HEK293 (cell line): ENCODE measurements at regions not wholly inside any gene's neighbourhood (a gene's known extent, or its start where the extent isn't known, plus 50 kb on each side); places are given as distances from the start of the nearest gene placed in this dataset.

ENCODE experiments used
- CTCF ChIA-PET: fragments of 350-600 bp; formaldehyde crosslinking; extraction: SDS; loops from one replicate; lab custom pipeline; 2021; ENCODE audit warnings: antibody characterized with exemption; lab: Yijun Ruan, JAX
- POLR2A ChIA-PET: fragments of 300-600 bp; formaldehyde crosslinking; extraction: SDS; loops from one replicate; lab custom pipeline; 2020; ENCODE audit warnings: antibody characterized with exemption, inconsistent platforms; lab: Yijun Ruan, JAX
- H3K27ac ChIP-seq: fragments of 200-500 bp; sonication (Bioruptor generic); 2 replicates; pipeline ENCODE4 v1.5.1; 2014; ENCODE audit warnings: low read depth, low read length, control low read depth, inconsistent platforms; ENCODE audit errors: extremely low read depth
- H3K36me3 ChIP-seq, 2 experiments: fragments of 200-500 bp in 1 of 2; sonication (Bioruptor generic) in 1 of 2; 1 replicate in 1 of 2; 2 replicates in 1 of 2; pipeline ENCODE4 v1.5.1; 2014 to 2017; ENCODE audit warnings: inconsistent platforms in 2 of 2, low read length in 2 of 2; ENCODE audit not compliant: control insufficient read depth in 2 of 2, insufficient read depth in 1 of 2
- H3K4me1 ChIP-seq: fragments of 200-500 bp; sonication (Bioruptor generic); 2 replicates; pipeline ENCODE4 v1.5.1; 2014; ENCODE audit warnings: mild to moderate bottlenecking, low read length, inconsistent platforms; ENCODE audit not compliant: control insufficient read depth, insufficient read depth
- H3K4me3 ChIP-seq: 2 replicates; pipeline ENCODE4 v1.5.1; 2011; ENCODE audit warnings: low read depth, mild to moderate bottlenecking, control low read depth, low read length, moderate library complexity
- H3K9me3 ChIP-seq: fragments of 200-500 bp; sonication (Bioruptor generic); 2 replicates; pipeline ENCODE4 v1.5.1; 2014; ENCODE audit warnings: low read depth, low read length, inconsistent platforms; ENCODE audit not compliant: control insufficient read depth, insufficient read depth
- BCL6B ChIP-seq: fragments of 450-650 bp; formaldehyde crosslinking; IDR thresholded peaks from 2 replicates; pipeline ENCODE4 v1.5.1; 2017; ENCODE audit warnings: missing biosample characterization, missing genetic modification characterization
- OVOL3 ChIP-seq: fragments of 450-650 bp; formaldehyde crosslinking; IDR thresholded peaks from 2 replicates; pipeline ENCODE4 v1.5.1; 2016; ENCODE audit warnings: missing biosample characterization, missing genetic modification characterization
- TRIM28 ChIP-seq: IDR thresholded peaks from 2 replicates; pipeline ENCODE4 v1.6.1; 2011; ENCODE audit warnings: low read length, control low read depth, borderline replicate concordance
- WT1 ChIP-seq: fragments of 450-650 bp; formaldehyde crosslinking; IDR thresholded peaks from 2 replicates; pipeline ENCODE4 v1.5.1; 2016; ENCODE audit warnings: missing biosample characterization, missing genetic modification characterization
- ZBTB21 ChIP-seq: fragments of 450-650 bp; formaldehyde crosslinking; IDR thresholded peaks from 2 replicates; pipeline ENCODE4 v1.5.1; 2017; ENCODE audit warnings: missing biosample characterization, missing genetic modification characterization
- ZNF10 ChIP-seq: fragments of 450-650 bp; formaldehyde crosslinking; IDR thresholded peaks from 2 replicates; pipeline ENCODE4 v1.5.1; 2017; ENCODE audit warnings: missing biosample characterization, missing genetic modification characterization
- ZNF302 ChIP-seq: fragments of 450-650 bp; formaldehyde crosslinking; IDR thresholded peaks from 2 replicates; pipeline ENCODE4 v1.5.1; 2016; ENCODE audit warnings: missing biosample characterization, missing genetic modification characterization, low read depth
- ZNF354C ChIP-seq: fragments of 450-650 bp; formaldehyde crosslinking; IDR thresholded peaks from 2 replicates; pipeline ENCODE4 v1.5.1; 2016; ENCODE audit warnings: missing biosample characterization, missing genetic modification characterization, low read depth, borderline replicate concordance
- ZNF362 ChIP-seq: fragments of 450-650 bp; formaldehyde crosslinking; IDR thresholded peaks from 2 replicates; pipeline ENCODE4 v1.5.1; 2016; ENCODE audit warnings: missing biosample characterization, missing genetic modification characterization
- ZNF366 ChIP-seq: fragments of 450-650 bp; formaldehyde crosslinking; conservative IDR thresholded peaks from 2 replicates; pipeline ENCODE4 v1.5.1; 2016; ENCODE audit warnings: missing biosample characterization, missing genetic modification characterization
- ZNF37A ChIP-seq: fragments of 450-650 bp; IDR thresholded peaks from 2 replicates; pipeline ENCODE4 v1.5.1; 2018; ENCODE audit warnings: missing biosample characterization, missing genetic modification characterization
- ZNF416 ChIP-seq: fragments of 450-650 bp; formaldehyde crosslinking; IDR thresholded peaks from 2 replicates; pipeline ENCODE4 v1.5.1; 2016; ENCODE audit warnings: missing biosample characterization, missing genetic modification characterization
- ZNF501 ChIP-seq: fragments of 450-650 bp; formaldehyde crosslinking; IDR thresholded peaks from 2 replicates; pipeline ENCODE4 v1.5.1; 2016; ENCODE audit warnings: missing biosample characterization, missing genetic modification characterization
- ZNF580 ChIP-seq: fragments of 450-650 bp; formaldehyde crosslinking; IDR thresholded peaks from 2 replicates; pipeline ENCODE4 v1.5.1; 2016; ENCODE audit warnings: missing biosample characterization, missing genetic modification characterization
- ZNF624 ChIP-seq: fragments of 450-650 bp; formaldehyde crosslinking; IDR thresholded peaks from 2 replicates; pipeline ENCODE4 v1.5.1; 2017; ENCODE audit warnings: missing biosample characterization, missing genetic modification characterization
- ZNF692 ChIP-seq: fragments of 450-650 bp; formaldehyde crosslinking; IDR thresholded peaks from 2 replicates; pipeline ENCODE4 v1.5.1; 2016; ENCODE audit warnings: missing biosample characterization, missing genetic modification characterization
- ZNF768 ChIP-seq: fragments of 450-650 bp; formaldehyde crosslinking; IDR thresholded peaks from 2 replicates; pipeline ENCODE4 v1.5.1; 2018; ENCODE audit warnings: missing biosample characterization, mild to moderate bottlenecking, missing genetic modification characterization
- ZNF785 ChIP-seq: fragments of 450-650 bp; formaldehyde crosslinking; IDR thresholded peaks from 2 replicates; pipeline ENCODE4 v1.5.1; 2016; ENCODE audit warnings: missing biosample characterization, missing genetic modification characterization
- ZSCAN23 ChIP-seq: fragments of 450-650 bp; formaldehyde crosslinking; IDR thresholded peaks from 2 replicates; pipeline ENCODE4 v1.5.1; 2016; ENCODE audit warnings: missing biosample characterization, missing genetic modification characterization
- ZSCAN30 ChIP-seq: fragments of 450-650 bp; IDR thresholded peaks from 2 replicates; pipeline ENCODE4 v1.5.1; 2018; ENCODE audit warnings: missing biosample characterization, mild to moderate bottlenecking, missing genetic modification characterization, moderate library complexity

- TF ChIP-seq BCL6B (no peak), ZSCAN30 (tag by site-specific recombination) (no peak), ZNF501 (tag by site-specific recombination) (no peak), ZNF10 (tag by site-specific recombination) (no peak), ZNF302 (tag by site-specific recombination) (no peak), ZNF416 (tag by site-specific recombination) (no peak), OVOL3 (tag by site-specific recombination) (no peak), ZNF37A (no peak), ZSCAN23 (no peak), ZNF354C (tag by site-specific recombination) (no peak), ZNF580 (no peak), TRIM28 (no peak), ZNF624 (tag by site-specific recombination) (no peak), ZBTB21 (tag by site-specific recombination) (no peak), ZNF785 (tag by site-specific recombination) (no peak)
- CTCF ChIA-PET = interaction anchor here (0.8 to 1.3 kb wide), 2 partner anchors 16 to 415 kb away, joined by 3 read pairs; no protein-coding TSS in a partner anchor
Observed at GRCh38 chrX:69236641-69237040, 71.4 kb upstream of the PJA1 start.

GRCh38 chrX:69234624-69235023, 69.4 kb upstream of the PJA1 start:
- TF ChIP-seq ZSCAN23 = no peak
- TF ChIP-seq ZNF768 (tag by site-specific recombination) = no peak
- TF ChIP-seq ZNF366 (tag by site-specific recombination) = no peak
- TF ChIP-seq ZNF692 (tag by site-specific recombination) = no peak
- no peak for TF ChIP-seq ZNF362 (tag by site-specific recombination)
- TF ChIP-seq WT1 = no peak
- ChIA-PET CTCF (interaction anchor here (0.6 to 1.0 kb wide), 2 partner anchors 13 to 241 kb away, joined by 4 to 9 read pairs; no protein-coding TSS in a partner anchor), POLR2A (interaction anchor here (0.7 kb wide), 1 partner anchor 24 kb away, joined by 7 read pairs; no protein-coding TSS in a partner anchor)
- Histone ChIP-seq H3K4me3 (no peak overlapping the region), H3K27ac (no peak overlapping the region), H3K4me1 (no peaks in the 10 kb centered on the region), H3K9me3 (no peaks in the 10 kb centered on the region; the same call in none of the 2 replicates), H3K36me3 (no peaks in the 10 kb centered on the region)

More at GRCh38 chrX:69236641-69237040, 71.4 kb upstream of the PJA1 start:
- Histone ChIP-seq H3K4me3 (no peak overlapping the region), H3K4me1 (no peaks in the 10 kb centered on the region), H3K9me3 (no peaks in the 10 kb centered on the region; the same call in none of the 2 replicates), H3K27ac (no peak overlapping the region), H3K36me3 (no peaks in the 10 kb centered on the region)
- POLR2A ChIA-PET = no interaction called here
